Loucy (cell line): ENCODE measurements at regions not wholly inside any gene's neighbourhood (a gene's known extent, or its start where the extent isn't known, plus 50 kb on each side); places are given as distances from the start of the nearest gene placed in this dataset.

Source experiments
- EZH2phosphoT487 ChIP-seq: fragments of 200-600 bp; IDR thresholded peaks from 2 replicates; pipeline ENCODE4 v1.6.1; 2018; ENCODE audit warnings: antibody characterized with exemption, mild to moderate bottlenecking, moderate library complexity, borderline replicate concordance
- TF ChIP-seq, protein P1 (sequence below): fragments of 200-600 bp; sonication (generic); conservative IDR thresholded peaks from 2 replicates; pipeline ENCODE4 v1.5.1; 2014; ENCODE audit warnings: mild to moderate bottlenecking, antibody characterized with exemption, low read length

DNA sequence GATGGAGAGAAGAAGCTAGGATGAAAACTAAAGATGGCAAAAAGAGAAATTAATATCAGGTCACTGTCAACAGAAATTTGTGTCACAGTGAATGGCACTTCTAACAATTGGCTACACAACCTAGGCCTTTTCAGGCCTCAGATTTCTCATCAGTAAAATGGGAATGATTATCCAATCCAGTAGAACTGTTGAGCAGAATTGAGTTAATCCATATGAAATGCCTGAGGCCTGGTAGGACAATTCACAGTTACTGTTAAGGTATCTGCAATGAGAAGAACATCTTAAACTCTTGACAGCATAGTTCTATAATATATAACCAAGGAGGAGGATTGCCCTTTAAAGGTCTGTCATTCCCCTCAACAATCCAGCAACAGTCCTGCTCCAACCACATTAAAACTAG lies 217.9 kb upstream of the ZNF217 start:
- TF ChIP-seq, protein P1, sequence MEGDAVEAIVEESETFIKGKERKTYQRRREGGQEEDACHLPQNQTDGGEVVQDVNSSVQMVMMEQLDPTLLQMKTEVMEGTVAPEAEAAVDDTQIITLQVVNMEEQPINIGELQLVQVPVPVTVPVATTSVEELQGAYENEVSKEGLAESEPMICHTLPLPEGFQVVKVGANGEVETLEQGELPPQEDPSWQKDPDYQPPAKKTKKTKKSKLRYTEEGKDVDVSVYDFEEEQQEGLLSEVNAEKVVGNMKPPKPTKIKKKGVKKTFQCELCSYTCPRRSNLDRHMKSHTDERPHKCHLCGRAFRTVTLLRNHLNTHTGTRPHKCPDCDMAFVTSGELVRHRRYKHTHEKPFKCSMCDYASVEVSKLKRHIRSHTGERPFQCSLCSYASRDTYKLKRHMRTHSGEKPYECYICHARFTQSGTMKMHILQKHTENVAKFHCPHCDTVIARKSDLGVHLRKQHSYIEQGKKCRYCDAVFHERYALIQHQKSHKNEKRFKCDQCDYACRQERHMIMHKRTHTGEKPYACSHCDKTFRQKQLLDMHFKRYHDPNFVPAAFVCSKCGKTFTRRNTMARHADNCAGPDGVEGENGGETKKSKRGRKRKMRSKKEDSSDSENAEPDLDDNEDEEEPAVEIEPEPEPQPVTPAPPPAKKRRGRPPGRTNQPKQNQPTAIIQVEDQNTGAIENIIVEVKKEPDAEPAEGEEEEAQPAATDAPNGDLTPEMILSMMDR: no peak
- no peak for TF ChIP-seq EZH2phosphoT487
